SK-N-SH (cell line): ENCODE measurements at regions not wholly inside any gene's neighbourhood (a gene's known extent, or its start where the extent isn't known, plus 50 kb on each side); places are given as distances from the start of the nearest gene placed in this dataset.

Source experiments
- CTCF ChIA-PET: fragments of 300-600, 350-600 bp; formaldehyde crosslinking; extraction: SDS; loops from one replicate; lab custom pipeline; 2021; lab: Yijun Ruan, JAX
- POLR2A ChIA-PET: fragments of 350-600 bp; sonication (Branson Sonifier 250); formaldehyde crosslinking; extraction: SDS; loops from one replicate; lab custom pipeline; 2020; ENCODE audit warnings: antibody characterized with exemption, inconsistent platforms; lab: Yijun Ruan, JAX
- DNase-seq: peaks from one replicate; pipeline ENCODE4 v3.0.0; 2012
- H2AFZ ChIP-seq: fragments of 200-600 bp; sonication (generic); 2 replicates; pipeline ENCODE4 v1.8.1; 2016; ENCODE audit warnings: antibody characterized with exemption, mild to moderate bottlenecking, low read depth
- H3F3A ChIP-seq: fragments of 200-600 bp; sonication (generic); replicated peaks from 2 replicates; pipeline ENCODE3; 2016; ENCODE audit warnings: antibody characterized with exemption, mild to moderate bottlenecking; ENCODE audit not compliant: insufficient read depth
- H3K27ac ChIP-seq, 2 experiments: fragments of 200-500 bp in 1 of 2; fragments of 200-600 bp in 1 of 2; sonication (Bioruptor generic) in 1 of 2; sonication (generic), shearing (Covaris generic) in 1 of 2; 2 replicates each; pipeline versions ENCODE4 v1.5.1 to v1.6.1; 2014 to 2016; ENCODE audit warnings: low read depth in 2 of 2, inconsistent platforms in 1 of 2, low read length in 1 of 2, mild to moderate bottlenecking in 1 of 2, mixed read lengths in 1 of 2
- H3K27me3 ChIP-seq: fragments of 200-600 bp; sonication (generic), shearing (Covaris generic); 2 replicates; pipeline ENCODE4 v1.6.1; 2016; ENCODE audit warnings: mixed run types; ENCODE audit not compliant: insufficient read depth
- H3K36me3 ChIP-seq, 2 experiments: fragments of 200-500 bp in 1 of 2; fragments of 200-600 bp in 1 of 2; sonication (Bioruptor generic) in 1 of 2; sonication (generic) in 1 of 2; replicated peaks in 1 of 2; 2 replicates each; pipeline versions ENCODE3 to v1.5.1; 2014 to 2016; ENCODE audit warnings: low read length in 1 of 2, mild to moderate bottlenecking in 1 of 2; ENCODE audit not compliant: insufficient read depth in 2 of 2, control insufficient read depth in 1 of 2
- H3K4me1 ChIP-seq, 2 experiments: fragments of 200-500 bp in 1 of 2; fragments of 200-600 bp in 1 of 2; sonication (Bioruptor generic) in 1 of 2; sonication (generic), shearing (Covaris generic) in 1 of 2; 2 replicates each; pipeline versions ENCODE4 v1.5.1 to v1.6.1; 2014 to 2016; ENCODE audit warnings: low read depth in 1 of 2, low read length in 1 of 2, mixed run types in 1 of 2; ENCODE audit not compliant: insufficient read depth in 2 of 2, control insufficient read depth in 1 of 2
- H3K4me2 ChIP-seq: fragments of 200-600 bp; sonication (generic), shearing (Covaris generic); 2 replicates; pipeline ENCODE4 v1.6.1; 2017; ENCODE audit warnings: mixed run types
- H3K4me3 ChIP-seq, 2 experiments: fragments of 200-500 bp in 1 of 2; fragments of 200-600 bp in 1 of 2; sonication (Bioruptor generic) in 1 of 2; sonication (generic), shearing (Covaris generic) in 1 of 2; 2 replicates each; pipeline versions ENCODE4 v1.5.1 to v1.8.1; 2014 to 2016; ENCODE audit warnings: low read depth in 2 of 2, inconsistent platforms in 1 of 2, low read length in 1 of 2, mild to moderate bottlenecking in 1 of 2, mixed read lengths in 1 of 2, moderate library complexity in 1 of 2
- H3K79me2 ChIP-seq: fragments of 200-600 bp; sonication (generic); 2 replicates; pipeline ENCODE4 v1.8.1; 2017; ENCODE audit warnings: mild to moderate bottlenecking; ENCODE audit not compliant: insufficient read depth
- H3K9ac ChIP-seq: fragments of 200-600 bp; sonication (generic); 2 replicates; pipeline ENCODE4 v1.6.1; 2017; ENCODE audit warnings: mixed run types
- H3K9me2 ChIP-seq: fragments of 200-600 bp; sonication (generic); 2 replicates; pipeline ENCODE4 v1.6.1; 2017; ENCODE audit warnings: mixed run types
- H3K9me3 ChIP-seq: fragments of 200-600 bp; sonication (generic); 2 replicates; pipeline ENCODE4 v1.6.1; 2017; ENCODE audit warnings: mixed run types, mild to moderate bottlenecking, moderate library complexity
- H4K20me1 ChIP-seq: fragments of 200-600 bp; sonication (generic); 2 replicates; pipeline ENCODE4 v1.6.1; 2017; ENCODE audit warnings: mild to moderate bottlenecking, mixed run types; ENCODE audit not compliant: insufficient read depth
- CTCF ChIP-seq: fragments of 200-600 bp; sonication (generic); IDR thresholded peaks from 2 replicates; pipeline ENCODE4 v1.6.1; 2017; ENCODE audit warnings: antibody characterized with exemption, mild to moderate bottlenecking, moderate library complexity
- EP300 ChIP-seq, 2 experiments: IDR thresholded peaks; 2 replicates each; pipeline versions ENCODE4 v1.4.0 to v1.6.1; 2012; ENCODE audit warnings: borderline replicate concordance in 1 of 2, low read depth in 1 of 2, low read length in 1 of 2
- EZH2phosphoT487 ChIP-seq: fragments of 200-600 bp; sonication (generic); IDR thresholded peaks from 2 replicates; pipeline ENCODE4 v1.6.1; 2017; ENCODE audit warnings: low read depth, mixed run types, mild to moderate bottlenecking, antibody characterized with exemption, moderate library complexity, borderline replicate concordance
- FOSL2 ChIP-seq: IDR thresholded peaks from 2 replicates; pipeline ENCODE4 v1.4.0; 2012; ENCODE audit warnings: low read depth, mild to moderate bottlenecking, moderate library complexity, borderline replicate concordance
- FOXJ3 ChIP-seq: sonication (generic); formaldehyde crosslinking; IDR thresholded peaks from 2 replicates; pipeline ENCODE4 v1.5.1; 2020; ENCODE audit warnings: mild to moderate bottlenecking, missing genetic modification reagents
- FOXM1 ChIP-seq: IDR thresholded peaks from 2 replicates; pipeline ENCODE4 v1.4.0; 2012; ENCODE audit warnings: low read depth, mild to moderate bottlenecking
- GATA2 ChIP-seq: sonication (generic); formaldehyde crosslinking; IDR thresholded peaks from 2 replicates; pipeline ENCODE4 v1.5.0; 2020; ENCODE audit warnings: mild to moderate bottlenecking, missing genetic modification reagents
- JUND ChIP-seq: IDR thresholded peaks from 2 replicates; pipeline ENCODE4 v1.4.0; 2012
- MXI1 ChIP-seq: IDR thresholded peaks from 2 replicates; pipeline ENCODE4 v1.6.1; 2012; ENCODE audit warnings: mild to moderate bottlenecking, low read depth, low read length, improper control_type of control experiment
- NFIC ChIP-seq: IDR thresholded peaks from 2 replicates; pipeline ENCODE4 v1.4.0; 2012; ENCODE audit warnings: borderline replicate concordance
- NRF1 ChIP-seq: IDR thresholded peaks from 2 replicates; pipeline ENCODE4 v1.6.1; 2012; ENCODE audit warnings: low read depth, mild to moderate bottlenecking, low read length
- POLR2AphosphoS5 ChIP-seq: IDR thresholded peaks from 2 replicates; pipeline ENCODE4 v1.6.1; 2012; ENCODE audit warnings: low read depth, low read length
- RAD21 ChIP-seq: IDR thresholded peaks from 2 replicates; pipeline ENCODE4 v1.6.1; 2012; ENCODE audit warnings: mild to moderate bottlenecking, low read length
- RFX5 ChIP-seq: IDR thresholded peaks from 2 replicates; pipeline ENCODE4 v1.6.1; 2012; ENCODE audit warnings: mild to moderate bottlenecking, improper control_type of control experiment, low read length
- RXRA ChIP-seq: IDR thresholded peaks from 2 replicates; pipeline ENCODE4 v1.4.0; 2012; ENCODE audit warnings: low read depth, mild to moderate bottlenecking, borderline replicate concordance
- SMC3 ChIP-seq: IDR thresholded peaks from 2 replicates; pipeline ENCODE4 v1.6.1; 2012; ENCODE audit warnings: low read depth, low read length, improper control_type of control experiment
- TAF1 ChIP-seq: IDR thresholded peaks from 2 replicates; pipeline ENCODE4 v1.6.1; 2012; ENCODE audit warnings: low read depth, mild to moderate bottlenecking, low read length, moderate library complexity, borderline replicate concordance
- TCF12 ChIP-seq: IDR thresholded peaks from 2 replicates; pipeline ENCODE4 v1.4.0; 2012
- TEAD4 ChIP-seq: IDR thresholded peaks from 2 replicates; pipeline ENCODE4 v1.4.0; 2012; ENCODE audit warnings: mild to moderate bottlenecking, borderline replicate concordance; ENCODE audit not compliant: insufficient read depth
- USF1 ChIP-seq: IDR thresholded peaks from 2 replicates; pipeline ENCODE4 v1.4.0; 2012; ENCODE audit warnings: low read depth, borderline replicate concordance
- YY1 ChIP-seq: IDR thresholded peaks from 2 replicates; pipeline ENCODE4 v1.4.0; 2012; ENCODE audit warnings: low read depth, mild to moderate bottlenecking
- WGBS: methylation state at CpG from one replicate; pipeline ENCODE4 v1.1.6; 2017; ENCODE audit warnings: low lambda C conversion rate; 5-methylcytosine and 5-hydroxymethylcytosine counted together
- TF ChIP-seq, protein P1 (sequence below): fragments of 150-350 bp; IDR thresholded peaks from 2 replicates; pipeline ENCODE4 v1.6.1; 2016; ENCODE audit warnings: mild to moderate bottlenecking, low read depth, low read length
- TF ChIP-seq, protein P2 (sequence below): fragments of 150-350 bp; IDR thresholded peaks from 2 replicates; pipeline ENCODE4 v1.6.1; 2017; ENCODE audit warnings: antibody characterized with exemption, low read length, low read depth, borderline replicate concordance
- TF ChIP-seq, protein P3 (sequence below): IDR thresholded peaks from 2 replicates; pipeline ENCODE4 v1.6.1; 2012; ENCODE audit warnings: mild to moderate bottlenecking, low read depth, low read length, moderate library complexity

DNA sequence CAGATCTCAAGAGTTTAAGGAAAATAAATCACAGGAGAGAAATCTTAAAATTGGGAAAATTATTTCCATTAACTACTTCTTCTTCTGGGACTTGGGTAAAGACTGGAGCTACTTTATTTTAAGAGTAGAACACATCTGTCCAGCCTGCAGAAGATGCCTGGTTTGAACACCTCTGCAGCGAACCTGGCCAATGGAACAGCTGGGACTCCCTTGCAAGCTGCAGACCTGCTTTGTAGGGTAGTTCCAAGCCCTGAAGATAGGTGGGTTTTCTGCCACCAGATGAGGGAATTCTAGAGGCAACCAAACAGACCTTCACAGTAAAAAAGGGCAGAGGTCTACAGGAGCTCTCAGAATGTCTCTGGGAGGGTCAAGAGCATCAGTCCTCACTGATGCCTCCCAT lies 86.5 kb upstream of the CACNA1E start (continued):
- TF ChIP-seq, protein P1, sequence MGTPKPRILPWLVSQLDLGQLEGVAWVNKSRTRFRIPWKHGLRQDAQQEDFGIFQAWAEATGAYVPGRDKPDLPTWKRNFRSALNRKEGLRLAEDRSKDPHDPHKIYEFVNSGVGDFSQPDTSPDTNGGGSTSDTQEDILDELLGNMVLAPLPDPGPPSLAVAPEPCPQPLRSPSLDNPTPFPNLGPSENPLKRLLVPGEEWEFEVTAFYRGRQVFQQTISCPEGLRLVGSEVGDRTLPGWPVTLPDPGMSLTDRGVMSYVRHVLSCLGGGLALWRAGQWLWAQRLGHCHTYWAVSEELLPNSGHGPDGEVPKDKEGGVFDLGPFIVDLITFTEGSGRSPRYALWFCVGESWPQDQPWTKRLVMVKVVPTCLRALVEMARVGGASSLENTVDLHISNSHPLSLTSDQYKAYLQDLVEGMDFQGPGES, result no peak
- TF ChIP-seq SMC3 (no peak), RXRA (no peak), POLR2AphosphoS5 (no peak), TCF12 (no peak), FOXJ3 (CRISPR knock-in tag) (no peak)
- TF ChIP-seq, all 33 proteins: peak for 0

GRCh38 chr1:181397845-181398244 lies 85.5 kb upstream of the CACNA1E start:
- ChIA-PET POLR2A (no interaction called here), CTCF (interaction anchor here (1.0 kb wide), 2 partner anchors 27 to 216 kb away, joined by 3 to 4 read pairs; no protein-coding TSS in a partner anchor)
- TF ChIP-seq RAD21 (no peak), RFX5 (no peak), SMC3 (no peak), USF1 (no peak), FOXM1 (no peak), CTCF (no peak), TAF1 (no peak), MXI1 (no peak), NFIC (no peak), EP300 (IDR thresholded peaks at IDR 0.05; ENCODE audit: borderline replicate concordance in 1 of 2, low read depth in 1 of 2, low read length in 1 of 2) (no peak), FOSL2 (no peak), JUND (no peak), FOXJ3 (CRISPR knock-in tag) (no peak), NRF1 (no peak), EZH2phosphoT487 (no peak), GATA2 (CRISPR knock-in tag) (no peak), TEAD4 (no peak), YY1 (no peak)
- TF ChIP-seq, protein P2, sequence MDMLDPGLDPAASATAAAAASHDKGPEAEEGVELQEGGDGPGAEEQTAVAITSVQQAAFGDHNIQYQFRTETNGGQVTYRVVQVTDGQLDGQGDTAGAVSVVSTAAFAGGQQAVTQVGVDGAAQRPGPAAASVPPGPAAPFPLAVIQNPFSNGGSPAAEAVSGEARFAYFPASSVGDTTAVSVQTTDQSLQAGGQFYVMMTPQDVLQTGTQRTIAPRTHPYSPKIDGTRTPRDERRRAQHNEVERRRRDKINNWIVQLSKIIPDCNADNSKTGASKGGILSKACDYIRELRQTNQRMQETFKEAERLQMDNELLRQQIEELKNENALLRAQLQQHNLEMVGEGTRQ, result no peak
- TF ChIP-seq, protein P3, sequence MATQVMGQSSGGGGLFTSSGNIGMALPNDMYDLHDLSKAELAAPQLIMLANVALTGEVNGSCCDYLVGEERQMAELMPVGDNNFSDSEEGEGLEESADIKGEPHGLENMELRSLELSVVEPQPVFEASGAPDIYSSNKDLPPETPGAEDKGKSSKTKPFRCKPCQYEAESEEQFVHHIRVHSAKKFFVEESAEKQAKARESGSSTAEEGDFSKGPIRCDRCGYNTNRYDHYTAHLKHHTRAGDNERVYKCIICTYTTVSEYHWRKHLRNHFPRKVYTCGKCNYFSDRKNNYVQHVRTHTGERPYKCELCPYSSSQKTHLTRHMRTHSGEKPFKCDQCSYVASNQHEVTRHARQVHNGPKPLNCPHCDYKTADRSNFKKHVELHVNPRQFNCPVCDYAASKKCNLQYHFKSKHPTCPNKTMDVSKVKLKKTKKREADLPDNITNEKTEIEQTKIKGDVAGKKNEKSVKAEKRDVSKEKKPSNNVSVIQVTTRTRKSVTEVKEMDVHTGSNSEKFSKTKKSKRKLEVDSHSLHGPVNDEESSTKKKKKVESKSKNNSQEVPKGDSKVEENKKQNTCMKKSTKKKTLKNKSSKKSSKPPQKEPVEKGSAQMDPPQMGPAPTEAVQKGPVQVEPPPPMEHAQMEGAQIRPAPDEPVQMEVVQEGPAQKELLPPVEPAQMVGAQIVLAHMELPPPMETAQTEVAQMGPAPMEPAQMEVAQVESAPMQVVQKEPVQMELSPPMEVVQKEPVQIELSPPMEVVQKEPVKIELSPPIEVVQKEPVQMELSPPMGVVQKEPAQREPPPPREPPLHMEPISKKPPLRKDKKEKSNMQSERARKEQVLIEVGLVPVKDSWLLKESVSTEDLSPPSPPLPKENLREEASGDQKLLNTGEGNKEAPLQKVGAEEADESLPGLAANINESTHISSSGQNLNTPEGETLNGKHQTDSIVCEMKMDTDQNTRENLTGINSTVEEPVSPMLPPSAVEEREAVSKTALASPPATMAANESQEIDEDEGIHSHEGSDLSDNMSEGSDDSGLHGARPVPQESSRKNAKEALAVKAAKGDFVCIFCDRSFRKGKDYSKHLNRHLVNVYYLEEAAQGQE, result no peak
- Histone ChIP-seq H3K9ac (no peak overlapping the region), H3K9me3 (no peaks in the 10 kb centered on the region), H3K27ac (no peak overlapping the region), H3K4me2 (no peak overlapping the region), H3K9me2 (no peaks in the 10 kb centered on the region), H3K79me2 (no peaks in the 10 kb centered on the region), H3K27me3 (no peaks in the 10 kb centered on the region), H3K4me1 (no peaks in the 10 kb centered on the region), H4K20me1 (no peaks in the 10 kb centered on the region), H2AFZ (no peak overlapping the region), H3F3A (no peaks in the 10 kb centered on the region), H3K36me3 (no peaks in the 10 kb centered on the region), H3K4me3 (no peak overlapping the region)
- 14% methylated on average over 3 of the region's 3 CpGs for WGBS
- no peak for DNase-seq
